HepG2 (cell line): ENCODE measurements at regions not wholly inside any gene's neighbourhood (a gene's known extent, or its start where the extent isn't known, plus 50 kb on each side); places are given as distances from the start of the nearest gene placed in this dataset.

Source experiments
- CC2D1A ChIP-seq: sonication (generic); formaldehyde crosslinking; IDR thresholded peaks from 2 replicates; pipeline ENCODE4 v1.8.1; 2023; ENCODE audit warnings: mild to moderate bottlenecking, missing genetic modification reagents
- KDM3A ChIP-seq: IDR thresholded peaks from 2 replicates; pipeline ENCODE4 v1.6.1; 2018; ENCODE audit warnings: low read depth, missing compliant biosample characterization
- MEIS2 ChIP-seq: sonication (generic); formaldehyde crosslinking; IDR thresholded peaks from 2 replicates; pipeline ENCODE4 v1.9.0; 2021; ENCODE audit warnings: mild to moderate bottlenecking, missing genetic modification reagents
- MXI1 ChIP-seq: IDR thresholded peaks from 3 replicates; pipeline ENCODE4 v1.6.1; 2012; ENCODE audit warnings: low read depth, low read length, inconsistent platforms, borderline replicate concordance
- RARG ChIP-seq: sonication (generic); formaldehyde crosslinking; IDR thresholded peaks from 2 replicates; pipeline ENCODE4 v1.4.0; 2020; ENCODE audit warnings: low read depth, mild to moderate bottlenecking, missing genetic modification reagents
- SP4 ChIP-seq: sonication (generic); formaldehyde crosslinking; IDR thresholded peaks from 2 replicates; pipeline ENCODE4 v1.8.1; 2023; ENCODE audit warnings: mild to moderate bottlenecking, missing genetic modification reagents
- TBL1XR1 ChIP-seq: fragments of 150-350 bp; IDR thresholded peaks from 2 replicates; pipeline ENCODE4 v1.6.1; 2014; ENCODE audit warnings: borderline replicate concordance, low read length; ENCODE audit not compliant: partially characterized antibody
- ZMYM3 ChIP-seq: sonication (generic); formaldehyde crosslinking; IDR thresholded peaks from 2 replicates; pipeline ENCODE4 v1.5.1; 2020; ENCODE audit warnings: mild to moderate bottlenecking, missing genetic modification reagents
- ZNF143 ChIP-seq: sonication (generic); formaldehyde crosslinking; IDR thresholded peaks from 2 replicates; pipeline ENCODE4 v1.4.0; 2020; ENCODE audit warnings: missing genetic modification reagents
- ZNF510 ChIP-seq: sonication (generic); formaldehyde crosslinking; IDR thresholded peaks from 2 replicates; pipeline ENCODE4 v1.4.0; 2020; ENCODE audit warnings: low read depth, mild to moderate bottlenecking, missing genetic modification reagents
- ZNF747 ChIP-seq: sonication (generic); formaldehyde crosslinking; IDR thresholded peaks from 2 replicates; pipeline ENCODE4 v1.8.1; 2023; ENCODE audit warnings: missing genetic modification reagents, mild to moderate bottlenecking, borderline replicate concordance
- ZNF75D ChIP-seq: sonication (generic); formaldehyde crosslinking; IDR thresholded peaks from 2 replicates; pipeline ENCODE4 v1.8.1; 2023; ENCODE audit warnings: missing genetic modification reagents, mild to moderate bottlenecking, borderline replicate concordance
- TF ChIP-seq, protein P1 (sequence below): sonication (generic); formaldehyde crosslinking; IDR thresholded peaks from 2 replicates; pipeline ENCODE4 v1.4.0; 2020; ENCODE audit warnings: missing genetic modification reagents, borderline replicate concordance
- TF ChIP-seq, protein P2 (sequence below): sonication (generic); formaldehyde crosslinking; IDR thresholded peaks from 2 replicates; pipeline ENCODE4 v1.4.0; 2020; ENCODE audit warnings: mild to moderate bottlenecking, low read depth, missing genetic modification reagents
- TF ChIP-seq, protein P3 (sequence below): sonication (generic); formaldehyde crosslinking; IDR thresholded peaks from 2 replicates; pipeline ENCODE4 v1.4.0; 2020; ENCODE audit warnings: missing genetic modification reagents, borderline replicate concordance
- TF ChIP-seq, protein P4 (sequence below), 2 experiments: sonication (generic) in 1 of 2; formaldehyde crosslinking in 1 of 2; IDR thresholded peaks; 2 replicates each; pipeline versions ENCODE4 v1.5.1 to v1.6.1; 2011 to 2020; ENCODE audit warnings: borderline replicate concordance in 1 of 2, low read depth in 1 of 2, low read length in 1 of 2, mild to moderate bottlenecking in 1 of 2, missing genetic modification reagents in 1 of 2, moderate library complexity in 1 of 2
- TF ChIP-seq, protein P5 (sequence below): sonication (generic); formaldehyde crosslinking; IDR thresholded peaks from 2 replicates; pipeline ENCODE4 v1.4.0; 2020; ENCODE audit warnings: missing genetic modification reagents
- TF ChIP-seq, protein P6 (sequence below): sonication (generic); formaldehyde crosslinking; IDR thresholded peaks from 2 replicates; pipeline ENCODE4 v1.5.1; 2020; ENCODE audit warnings: missing genetic modification reagents, mild to moderate bottlenecking, borderline replicate concordance

DNA sequence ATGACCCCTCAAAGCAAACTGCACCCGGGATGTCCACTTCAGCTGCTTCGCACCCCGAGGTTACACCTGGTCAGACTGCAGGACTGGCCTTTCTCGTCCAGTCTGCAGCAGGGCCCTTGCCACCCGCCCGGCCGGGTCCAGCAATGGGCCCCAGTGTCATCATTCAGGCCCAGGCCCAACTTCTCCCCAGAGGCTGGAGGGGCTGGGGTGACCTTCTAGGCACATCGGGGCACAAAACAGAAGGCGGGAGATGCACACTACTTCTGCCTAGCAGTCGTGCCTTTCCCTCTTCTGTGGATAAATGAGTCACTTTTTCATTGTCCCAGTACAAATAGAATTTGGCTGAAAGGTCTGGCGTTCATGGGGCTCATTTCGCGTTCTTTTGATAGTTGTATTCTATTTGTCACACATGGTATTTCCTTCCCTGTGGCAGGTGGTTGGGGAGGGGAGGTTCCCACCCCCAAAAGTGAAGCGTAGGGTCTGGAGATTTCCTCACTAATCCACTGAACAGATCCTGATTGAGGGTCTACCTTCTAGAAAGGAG is 56.9 kb upstream of the ID2 start (continued):
- TF ChIP-seq, protein P1, sequence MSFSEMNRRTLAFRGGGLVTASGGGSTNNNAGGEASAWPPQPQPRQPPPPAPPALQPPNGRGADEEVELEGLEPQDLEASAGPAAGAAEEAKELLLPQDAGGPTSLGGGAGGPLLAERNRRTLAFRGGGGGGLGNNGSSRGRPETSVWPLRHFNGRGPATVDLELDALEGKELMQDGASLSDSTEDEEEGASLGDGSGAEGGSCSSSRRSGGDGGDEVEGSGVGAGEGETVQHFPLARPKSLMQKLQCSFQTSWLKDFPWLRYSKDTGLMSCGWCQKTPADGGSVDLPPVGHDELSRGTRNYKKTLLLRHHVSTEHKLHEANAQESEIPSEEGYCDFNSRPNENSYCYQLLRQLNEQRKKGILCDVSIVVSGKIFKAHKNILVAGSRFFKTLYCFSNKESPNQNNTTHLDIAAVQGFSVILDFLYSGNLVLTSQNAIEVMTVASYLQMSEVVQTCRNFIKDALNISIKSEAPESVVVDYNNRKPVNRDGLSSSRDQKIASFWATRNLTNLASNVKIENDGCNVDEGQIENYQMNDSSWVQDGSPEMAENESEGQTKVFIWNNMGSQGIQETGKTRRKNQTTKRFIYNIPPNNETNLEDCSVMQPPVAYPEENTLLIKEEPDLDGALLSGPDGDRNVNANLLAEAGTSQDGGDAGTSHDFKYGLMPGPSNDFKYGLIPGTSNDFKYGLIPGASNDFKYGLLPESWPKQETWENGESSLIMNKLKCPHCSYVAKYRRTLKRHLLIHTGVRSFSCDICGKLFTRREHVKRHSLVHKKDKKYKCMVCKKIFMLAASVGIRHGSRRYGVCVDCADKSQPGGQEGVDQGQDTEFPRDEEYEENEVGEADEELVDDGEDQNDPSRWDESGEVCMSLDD (CRISPR knock-in tag), result peak; percentile 26; the same call in 1 of the 2 replicates
- no peak for TF ChIP-seq KDM3A (CRISPR knock-in tag)
- TF ChIP-seq, protein P2, sequence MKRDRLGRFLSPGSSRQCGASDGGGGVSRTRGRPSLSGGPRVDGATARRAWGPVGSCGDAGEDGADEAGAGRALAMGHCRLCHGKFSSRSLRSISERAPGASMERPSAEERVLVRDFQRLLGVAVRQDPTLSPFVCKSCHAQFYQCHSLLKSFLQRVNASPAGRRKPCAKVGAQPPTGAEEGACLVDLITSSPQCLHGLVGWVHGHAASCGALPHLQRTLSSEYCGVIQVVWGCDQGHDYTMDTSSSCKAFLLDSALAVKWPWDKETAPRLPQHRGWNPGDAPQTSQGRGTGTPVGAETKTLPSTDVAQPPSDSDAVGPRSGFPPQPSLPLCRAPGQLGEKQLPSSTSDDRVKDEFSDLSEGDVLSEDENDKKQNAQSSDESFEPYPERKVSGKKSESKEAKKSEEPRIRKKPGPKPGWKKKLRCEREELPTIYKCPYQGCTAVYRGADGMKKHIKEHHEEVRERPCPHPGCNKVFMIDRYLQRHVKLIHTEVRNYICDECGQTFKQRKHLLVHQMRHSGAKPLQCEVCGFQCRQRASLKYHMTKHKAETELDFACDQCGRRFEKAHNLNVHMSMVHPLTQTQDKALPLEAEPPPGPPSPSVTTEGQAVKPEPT (CRISPR knock-in tag), result no peak
- TF ChIP-seq ZNF510, result peak; percentile 31
- TF ChIP-seq, protein P3, sequence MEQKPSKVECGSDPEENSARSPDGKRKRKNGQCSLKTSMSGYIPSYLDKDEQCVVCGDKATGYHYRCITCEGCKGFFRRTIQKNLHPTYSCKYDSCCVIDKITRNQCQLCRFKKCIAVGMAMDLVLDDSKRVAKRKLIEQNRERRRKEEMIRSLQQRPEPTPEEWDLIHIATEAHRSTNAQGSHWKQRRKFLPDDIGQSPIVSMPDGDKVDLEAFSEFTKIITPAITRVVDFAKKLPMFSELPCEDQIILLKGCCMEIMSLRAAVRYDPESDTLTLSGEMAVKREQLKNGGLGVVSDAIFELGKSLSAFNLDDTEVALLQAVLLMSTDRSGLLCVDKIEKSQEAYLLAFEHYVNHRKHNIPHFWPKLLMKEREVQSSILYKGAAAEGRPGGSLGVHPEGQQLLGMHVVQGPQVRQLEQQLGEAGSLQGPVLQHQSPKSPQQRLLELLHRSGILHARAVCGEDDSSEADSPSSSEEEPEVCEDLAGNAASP (CRISPR knock-in tag), result no peak
- TF ChIP-seq CC2D1A (CRISPR knock-in tag), result no peak
- no peak for TF ChIP-seq RARG (CRISPR knock-in tag)
- no peak for TF ChIP-seq ZNF143 (CRISPR knock-in tag)
- TF ChIP-seq, protein P4, sequence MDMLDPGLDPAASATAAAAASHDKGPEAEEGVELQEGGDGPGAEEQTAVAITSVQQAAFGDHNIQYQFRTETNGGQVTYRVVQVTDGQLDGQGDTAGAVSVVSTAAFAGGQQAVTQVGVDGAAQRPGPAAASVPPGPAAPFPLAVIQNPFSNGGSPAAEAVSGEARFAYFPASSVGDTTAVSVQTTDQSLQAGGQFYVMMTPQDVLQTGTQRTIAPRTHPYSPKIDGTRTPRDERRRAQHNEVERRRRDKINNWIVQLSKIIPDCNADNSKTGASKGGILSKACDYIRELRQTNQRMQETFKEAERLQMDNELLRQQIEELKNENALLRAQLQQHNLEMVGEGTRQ (IDR thresholded peaks at IDR 0.05; ENCODE audit: low read depth, low read length), result no peak
- TF ChIP-seq, protein P4 (CRISPR knock-in tag; IDR thresholded peaks at IDR 0.05; ENCODE audit: borderline replicate concordance), result no peak
- peak; percentile 72; the same call in 1 of the 2 replicates for TF ChIP-seq ZNF747 (CRISPR knock-in tag)
- TF ChIP-seq ZMYM3 (CRISPR knock-in tag), result peak; percentile 22; the same call in 1 of the 2 replicates
- no peak for TF ChIP-seq TBL1XR1
- no peak for TF ChIP-seq MXI1
- no peak for TF ChIP-seq MEIS2 (CRISPR knock-in tag)
- no peak for TF ChIP-seq ZNF75D (CRISPR knock-in tag)
- TF ChIP-seq, protein P5, sequence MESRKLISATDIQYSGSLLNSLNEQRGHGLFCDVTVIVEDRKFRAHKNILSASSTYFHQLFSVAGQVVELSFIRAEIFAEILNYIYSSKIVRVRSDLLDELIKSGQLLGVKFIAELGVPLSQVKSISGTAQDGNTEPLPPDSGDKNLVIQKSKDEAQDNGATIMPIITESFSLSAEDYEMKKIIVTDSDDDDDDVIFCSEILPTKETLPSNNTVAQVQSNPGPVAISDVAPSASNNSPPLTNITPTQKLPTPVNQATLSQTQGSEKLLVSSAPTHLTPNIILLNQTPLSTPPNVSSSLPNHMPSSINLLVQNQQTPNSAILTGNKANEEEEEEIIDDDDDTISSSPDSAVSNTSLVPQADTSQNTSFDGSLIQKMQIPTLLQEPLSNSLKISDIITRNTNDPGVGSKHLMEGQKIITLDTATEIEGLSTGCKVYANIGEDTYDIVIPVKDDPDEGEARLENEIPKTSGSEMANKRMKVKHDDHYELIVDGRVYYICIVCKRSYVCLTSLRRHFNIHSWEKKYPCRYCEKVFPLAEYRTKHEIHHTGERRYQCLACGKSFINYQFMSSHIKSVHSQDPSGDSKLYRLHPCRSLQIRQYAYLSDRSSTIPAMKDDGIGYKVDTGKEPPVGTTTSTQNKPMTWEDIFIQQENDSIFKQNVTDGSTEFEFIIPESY (CRISPR knock-in tag), result 0 out of 2 replicates have a peak, but pooled peaks have one; percentile 23
- 0 out of 2 replicates have a peak, but pooled peaks have one; percentile 28 for TF ChIP-seq SP4 (CRISPR knock-in tag)
- TF ChIP-seq, protein P6, sequence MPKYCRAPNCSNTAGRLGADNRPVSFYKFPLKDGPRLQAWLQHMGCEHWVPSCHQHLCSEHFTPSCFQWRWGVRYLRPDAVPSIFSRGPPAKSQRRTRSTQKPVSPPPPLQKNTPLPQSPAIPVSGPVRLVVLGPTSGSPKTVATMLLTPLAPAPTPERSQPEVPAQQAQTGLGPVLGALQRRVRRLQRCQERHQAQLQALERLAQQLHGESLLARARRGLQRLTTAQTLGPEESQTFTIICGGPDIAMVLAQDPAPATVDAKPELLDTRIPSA (CRISPR knock-in tag), result 0 out of 2 replicates have a peak, but pooled peaks have one; percentile 8
